ENCODE measurements at regions not wholly inside any gene's neighbourhood (a gene's known extent, or its start where the extent isn't known, plus 50 kb on each side); places are given as distances from the start of the nearest gene placed in this dataset.
"Not testable (repeated sequence)": the region's sequence is repeated elsewhere in the genome, so short reads cannot be mapped to it uniquely, and the experiment has no call there.

DNA sequence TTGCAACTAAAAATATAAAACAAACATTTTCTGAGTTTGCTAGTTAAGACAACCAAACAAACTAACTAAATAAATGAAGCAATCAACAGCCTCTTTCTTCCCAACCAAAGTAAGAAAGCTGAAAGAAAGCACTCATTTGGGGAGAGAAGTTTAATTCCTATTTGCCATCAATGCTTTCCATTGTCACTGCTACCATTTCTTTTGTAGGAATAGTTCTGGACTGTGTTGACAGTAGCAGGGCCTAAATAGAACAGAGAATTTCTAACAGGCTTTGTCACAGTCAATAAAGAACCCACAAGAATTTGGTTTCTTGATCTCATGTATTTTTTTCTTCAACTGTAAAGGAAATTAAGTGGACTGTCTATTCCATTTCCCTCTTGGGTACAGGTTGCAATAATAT, 1886.4 kb upstream of the TENM3 start:
- no peak for TF ChIP-seq CTCF (IDR thresholded peaks at IDR 0.05; ENCODE audit: low read depth, low read length)
- no peak for DNase-seq (ENCODE audit: extremely low read depth, low read depth)

DNA sequence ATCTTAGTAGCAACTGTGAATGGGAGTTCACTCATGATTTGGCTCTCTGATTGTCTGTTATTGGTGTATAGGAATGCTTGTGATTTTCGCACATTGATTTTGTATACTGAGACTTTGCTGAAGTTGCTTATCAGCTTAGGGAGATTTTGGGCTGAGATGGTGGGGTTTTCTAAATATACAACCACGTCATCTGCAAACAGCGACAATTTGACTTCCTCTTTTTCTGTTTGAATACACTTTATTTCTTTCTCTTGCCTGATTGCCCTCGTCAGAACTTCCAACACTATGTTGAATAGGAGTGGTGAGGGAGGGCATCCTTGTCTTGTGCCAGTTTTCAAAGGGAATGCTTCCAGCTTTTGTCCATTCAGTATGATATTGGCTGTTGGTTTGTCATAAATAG, 1883.1 kb upstream of the TENM3 start:
- DNase-seq (ENCODE audit: extremely low read depth, low read depth), result not testable (repeated sequence)

GRCh38 chr4:180363815-180364214, 1879.4 kb upstream of the TENM3 start:
- DNase-seq (ENCODE audit: extremely low read depth, low read depth), result no peak
- TF ChIP-seq CTCF (IDR thresholded peaks at IDR 0.05; ENCODE audit: low read depth, low read length), result no peak

- DNase-seq (ENCODE audit: extremely low read depth, low read depth), result no peak
- no peak for TF ChIP-seq CTCF (IDR thresholded peaks at IDR 0.05; ENCODE audit: low read depth, low read length)
Measured at GRCh38 chr4:180372691-180373090, 1870.5 kb upstream of the TENM3 start.

- no peak for DNase-seq (ENCODE audit: extremely low read depth, low read depth)
- no peak for TF ChIP-seq CTCF (IDR thresholded peaks at IDR 0.05; ENCODE audit: low read depth, low read length)
Measured at GRCh38 chr4:180377741-180378140, 1865.5 kb upstream of the TENM3 start.

DNA sequence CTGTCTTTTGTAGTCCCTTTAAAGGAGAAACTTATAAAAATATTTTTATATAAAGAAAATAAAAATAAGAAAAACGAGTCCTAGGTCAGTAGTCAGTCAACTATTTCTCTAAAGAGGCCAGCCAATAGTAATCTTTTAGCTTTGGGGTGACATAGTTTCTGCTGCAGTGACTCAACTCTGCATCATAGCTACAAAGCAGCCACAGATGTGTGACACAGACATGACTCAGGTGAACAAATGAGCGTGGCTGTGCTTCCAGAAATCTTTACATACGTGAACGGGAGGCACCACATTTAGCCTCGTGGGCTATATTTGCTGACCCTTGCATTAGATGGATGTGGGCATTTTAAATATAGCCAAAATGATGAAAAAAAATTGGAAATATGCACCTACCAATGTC, 1862.5 kb upstream of the TENM3 start:
- TF ChIP-seq CTCF (IDR thresholded peaks at IDR 0.05; ENCODE audit: low read depth, low read length), result no peak
- no peak for DNase-seq (ENCODE audit: extremely low read depth, low read depth)

GRCh38 chr4:180391613-180392012, 1851.6 kb upstream of the TENM3 start:
- TF ChIP-seq CTCF (IDR thresholded peaks at IDR 0.05; ENCODE audit: low read depth, low read length), result no peak
- DNase-seq (ENCODE audit: extremely low read depth, low read depth), result no peak

- no peak for TF ChIP-seq CTCF (IDR thresholded peaks at IDR 0.05; ENCODE audit: low read depth, low read length)
- DNase-seq (ENCODE audit: extremely low read depth, low read depth), result no peak
Measured at GRCh38 chr4:180394312-180394711, 1848.9 kb upstream of the TENM3 start.
